NCI-H526 (cell line): ENCODE measurements at regions not wholly inside any gene's neighbourhood (a gene's known extent, or its start where the extent isn't known, plus 50 kb on each side); places are given as distances from the start of the nearest gene placed in this dataset.

Experiments
- DNase-seq, 2 experiments: peaks; one replicate each; lab custom pipeline; 2025; lab: John Stamatoyannopoulos, UW

- no peak for DNase-seq
Observed at GRCh38 chr4:19402581-19403065, 849.1 kb upstream of the SLIT2 start.

GRCh38 chr4:19401301-19402080, 850.2 kb upstream of the SLIT2 start:
- DNase-seq: no peak

GRCh38 chr4:19400820-19401219, 850.9 kb upstream of the SLIT2 start:
- no peak for DNase-seq

GRCh38 chr4:19399001-19399400, 852.7 kb upstream of the SLIT2 start:
- no peak for DNase-seq

GRCh38 chr4:19386786-19387185, 864.9 kb upstream of the SLIT2 start:
- no peak for DNase-seq

GRCh38 chr4:19382993-19383756, 868.5 kb upstream of the SLIT2 start:
- DNase-seq: no peak

GRCh38 chr4:19381068-19381467, 870.6 kb upstream of the SLIT2 start:
- DNase-seq: no peak

- DNase-seq: no peak
Observed at GRCh38 chr4:19380600-19380999, 871.1 kb upstream of the SLIT2 start.

GRCh38 chr4:19379191-19379708, 872.5 kb upstream of the SLIT2 start:
- no peak for DNase-seq

GRCh38 chr4:19375931-19376330, 875.8 kb upstream of the SLIT2 start:
- DNase-seq: no peak

GRCh38 chr4:19375136-19375804, 876.4 kb upstream of the SLIT2 start:
- DNase-seq: no peak

GRCh38 chr4:19372390-19372789, 879.3 kb upstream of the SLIT2 start:
- DNase-seq: no peak

- no peak for DNase-seq
Observed at GRCh38 chr4:19368800-19369199, 882.9 kb upstream of the SLIT2 start.

- no peak for DNase-seq
Observed at GRCh38 chr4:19366916-19367315, 884.8 kb upstream of the SLIT2 start.

- DNase-seq: no peak
Observed at GRCh38 chr4:19358015-19358414, 893.7 kb upstream of the SLIT2 start.

- DNase-seq: no peak
Observed at GRCh38 chr4:19349416-19349815, 902.3 kb upstream of the SLIT2 start.

GRCh38 chr4:19348746-19349145, 903.0 kb upstream of the SLIT2 start:
- DNase-seq: no peak

GRCh38 chr4:19346636-19347035, 905.1 kb upstream of the SLIT2 start:
- no peak for DNase-seq

GRCh38 chr4:19329631-19330030, 922.1 kb upstream of the SLIT2 start:
- no peak for DNase-seq

- no peak for DNase-seq
Observed at GRCh38 chr4:19329077-19329476, 922.6 kb upstream of the SLIT2 start.

GRCh38 chr4:19327364-19327763, 924.3 kb upstream of the SLIT2 start:
- no peak for DNase-seq

GRCh38 chr4:19324184-19324583, 927.5 kb upstream of the SLIT2 start:
- DNase-seq: no peak

- DNase-seq: no peak
Observed at GRCh38 chr4:19319607-19320006, 932.1 kb upstream of the SLIT2 start.
